ENCODE measurements at regions not wholly inside any gene's neighbourhood (a gene's known extent, or its start where the extent isn't known, plus 50 kb on each side); places are given as distances from the start of the nearest gene placed in this dataset.

- TF ChIP-seq SIN3A (IDR thresholded peaks at IDR 0.05; ENCODE audit: borderline replicate concordance, insufficient read depth, low read length): no peak
- no peak for TF ChIP-seq FOXP2 (optimal IDR thresholded peaks at IDR 0.05; ENCODE audit: borderline replicate concordance, extremely low read depth, extremely low read length, insufficient read depth)
- TF ChIP-seq TAF1 (IDR thresholded peaks at IDR 0.05; ENCODE audit: borderline replicate concordance, insufficient read depth, low read length): no peak
- no peak for TF ChIP-seq REST (IDR thresholded peaks at IDR 0.05; ENCODE audit: insufficient read depth in 1 of 2, low read depth in 2 of 2, low read length in 2 of 2)
- TF ChIP-seq POLR2AphosphoS5 (IDR thresholded peaks at IDR 0.05; ENCODE audit: low read depth, low read length): no peak
Observed at GRCh38 chr4:30450474-30450873, 269.7 kb upstream of the PCDH7 start.

GRCh38 chr4:30454504-30454903 lies 265.7 kb upstream of the PCDH7 start:
- TF ChIP-seq FOXP2 (optimal IDR thresholded peaks at IDR 0.05; ENCODE audit: borderline replicate concordance, extremely low read depth, extremely low read length, insufficient read depth) (no peak), TAF1 (IDR thresholded peaks at IDR 0.05; ENCODE audit: borderline replicate concordance, insufficient read depth, low read length) (no peak), REST (IDR thresholded peaks at IDR 0.05; ENCODE audit: insufficient read depth in 1 of 2, low read depth in 2 of 2, low read length in 2 of 2) (no peak), POLR2AphosphoS5 (IDR thresholded peaks at IDR 0.05; ENCODE audit: low read depth, low read length) (no peak), SIN3A (IDR thresholded peaks at IDR 0.05; ENCODE audit: borderline replicate concordance, insufficient read depth, low read length) (no peak)

- no peak for TF ChIP-seq SIN3A (IDR thresholded peaks at IDR 0.05; ENCODE audit: borderline replicate concordance, insufficient read depth, low read length)
- no peak for TF ChIP-seq FOXP2 (optimal IDR thresholded peaks at IDR 0.05; ENCODE audit: borderline replicate concordance, extremely low read depth, extremely low read length, insufficient read depth)
- TF ChIP-seq REST (IDR thresholded peaks at IDR 0.05; ENCODE audit: insufficient read depth in 1 of 2, low read depth in 2 of 2, low read length in 2 of 2): no peak
- no peak for TF ChIP-seq POLR2AphosphoS5 (IDR thresholded peaks at IDR 0.05; ENCODE audit: low read depth, low read length)
- no peak for TF ChIP-seq TAF1 (IDR thresholded peaks at IDR 0.05; ENCODE audit: borderline replicate concordance, insufficient read depth, low read length)
Observed at GRCh38 chr4:30456716-30457115, 263.5 kb upstream of the PCDH7 start.

- TF ChIP-seq SIN3A (IDR thresholded peaks at IDR 0.05; ENCODE audit: borderline replicate concordance, insufficient read depth, low read length) (no peak), POLR2AphosphoS5 (IDR thresholded peaks at IDR 0.05; ENCODE audit: low read depth, low read length) (no peak), FOXP2 (optimal IDR thresholded peaks at IDR 0.05; ENCODE audit: borderline replicate concordance, extremely low read depth, extremely low read length, insufficient read depth) (no peak), REST (IDR thresholded peaks at IDR 0.05; ENCODE audit: insufficient read depth in 1 of 2, low read depth in 2 of 2, low read length in 2 of 2) (no peak), TAF1 (IDR thresholded peaks at IDR 0.05; ENCODE audit: borderline replicate concordance, insufficient read depth, low read length) (no peak)
Observed at GRCh38 chr4:30460818-30461217, 259.4 kb upstream of the PCDH7 start.

GRCh38 chr4:30461218-30461617 lies 259.0 kb upstream of the PCDH7 start:
- TF ChIP-seq FOXP2 (optimal IDR thresholded peaks at IDR 0.05; ENCODE audit: borderline replicate concordance, extremely low read depth, extremely low read length, insufficient read depth) (no peak), SIN3A (IDR thresholded peaks at IDR 0.05; ENCODE audit: borderline replicate concordance, insufficient read depth, low read length) (no peak), POLR2AphosphoS5 (IDR thresholded peaks at IDR 0.05; ENCODE audit: low read depth, low read length) (no peak), REST (IDR thresholded peaks at IDR 0.05; ENCODE audit: insufficient read depth in 1 of 2, low read depth in 2 of 2, low read length in 2 of 2) (no peak), TAF1 (IDR thresholded peaks at IDR 0.05; ENCODE audit: borderline replicate concordance, insufficient read depth, low read length) (no peak)

Measured in PFSK-1 (cell line).